ENCODE measurements at regions not wholly inside any gene's neighbourhood (a gene's known extent, or its start where the extent isn't known, plus 50 kb on each side); places are given as distances from the start of the nearest gene placed in this dataset.
A peak's percentile ranks its signal among the peaks of the same experiment; 100 is the strongest.

DNA sequence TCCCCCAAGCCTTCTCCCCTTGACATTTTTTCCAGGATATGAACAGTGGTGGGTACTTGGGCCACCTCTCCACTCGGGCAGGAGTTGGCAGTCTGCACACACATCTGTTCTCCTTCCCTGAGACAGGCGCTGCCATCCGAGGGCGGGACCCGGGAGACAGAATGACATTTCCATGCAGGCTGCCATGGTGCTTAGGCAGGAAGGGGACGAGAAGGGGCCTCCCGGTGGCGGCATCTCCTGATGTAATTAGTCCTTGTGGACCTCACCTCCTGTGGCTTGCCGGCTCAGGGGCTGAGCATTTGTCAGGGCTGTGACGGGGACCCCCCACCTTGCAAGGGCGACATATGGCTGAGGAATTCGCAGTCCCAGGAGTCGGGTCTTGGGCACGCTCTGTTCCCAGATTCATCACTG lies 197.2 kb downstream of the FOXL1 start:
- no peaks in the 10 kb centered on the region for H4K20me1 ChIP-seq (ENCODE audit: insufficient read depth)
- in situ Hi-C loops (cut with MboI) = no loop called here
- no peaks in the 10 kb centered on the region for H3K9me3 ChIP-seq (ENCODE audit: low read depth)
- peak; percentile 18 for DNase-seq
- WGBS, 2 experiments (ENCODE audit: low coverage in 1 of 2, low lambda C conversion rate in 2 of 2, missing lambda C conversion rate in 2 of 2) = 18 to 21% methylated on average over 14 of the region's 14 CpGs
- TF ChIP-seq EZH2 (IDR thresholded peaks at IDR 0.05; ENCODE audit: insufficient read depth, poor library complexity, severe bottlenecking) = no peak
- no peak for TF ChIP-seq EZH2phosphoT487 (IDR thresholded peaks at IDR 0.05; ENCODE audit: insufficient read depth, low read depth)
- no peak overlapping the region for H2AFZ ChIP-seq
- no peaks in the 10 kb centered on the region for H3K36me3 ChIP-seq (ENCODE audit: low read depth)
- H3K27ac ChIP-seq = no peak overlapping the region
- peaks cover 13% of the 10 kb centered on the region; the same call in 1 of the 2 replicates for H3K27me3 ChIP-seq (replicated peaks; ENCODE audit: insufficient read depth)
- peaks cover 18% of the 10 kb centered on the region for H3F3A ChIP-seq (ENCODE audit: insufficient read depth)
- H3K9ac ChIP-seq = no peak overlapping the region
- H3K79me2 ChIP-seq (ENCODE audit: insufficient read depth) = no peaks in the 10 kb centered on the region
- H3K4me2 ChIP-seq (ENCODE audit: unreplicated experiment) = no peak overlapping the region
- H3K9me2 ChIP-seq (ENCODE audit: insufficient read depth) = no peaks in the 10 kb centered on the region
- H3K4me1 ChIP-seq (ENCODE audit: insufficient read depth) = peaks cover 23% of the 10 kb centered on the region
- H3K4me3 ChIP-seq = no peak overlapping the region

DNA sequence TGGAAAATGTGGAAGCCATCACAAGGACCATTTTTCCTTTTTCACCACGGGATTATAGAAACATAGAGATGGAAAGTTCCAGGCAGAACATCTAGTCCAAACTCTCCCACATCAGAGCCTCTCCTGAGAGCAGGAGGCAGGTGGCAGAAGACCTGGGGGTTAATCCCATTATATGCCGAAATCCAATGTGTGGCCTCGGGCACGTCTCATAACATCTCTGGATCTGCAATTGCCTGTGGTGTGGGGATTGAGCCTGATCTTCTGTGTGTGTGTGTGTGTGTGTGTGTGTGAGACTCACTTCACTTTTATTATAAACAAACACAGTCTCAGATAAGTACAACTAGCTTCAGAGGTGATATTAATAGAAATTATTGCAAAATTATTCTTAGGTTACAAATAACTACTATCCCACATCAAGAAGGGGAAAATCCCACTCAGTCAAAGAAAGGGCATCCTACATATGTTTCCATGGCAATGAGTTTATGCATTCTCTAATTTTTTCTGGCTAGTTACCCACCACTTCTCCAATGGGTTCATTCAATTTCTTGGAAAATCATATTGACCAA lies 199.1 kb downstream of the FOXL1 start:
- WGBS, 2 experiments (ENCODE audit: low coverage in 1 of 2, low lambda C conversion rate in 2 of 2, missing lambda C conversion rate in 2 of 2) = 60 to 65% methylated on average over 4 of the region's 4 CpGs

DNA sequence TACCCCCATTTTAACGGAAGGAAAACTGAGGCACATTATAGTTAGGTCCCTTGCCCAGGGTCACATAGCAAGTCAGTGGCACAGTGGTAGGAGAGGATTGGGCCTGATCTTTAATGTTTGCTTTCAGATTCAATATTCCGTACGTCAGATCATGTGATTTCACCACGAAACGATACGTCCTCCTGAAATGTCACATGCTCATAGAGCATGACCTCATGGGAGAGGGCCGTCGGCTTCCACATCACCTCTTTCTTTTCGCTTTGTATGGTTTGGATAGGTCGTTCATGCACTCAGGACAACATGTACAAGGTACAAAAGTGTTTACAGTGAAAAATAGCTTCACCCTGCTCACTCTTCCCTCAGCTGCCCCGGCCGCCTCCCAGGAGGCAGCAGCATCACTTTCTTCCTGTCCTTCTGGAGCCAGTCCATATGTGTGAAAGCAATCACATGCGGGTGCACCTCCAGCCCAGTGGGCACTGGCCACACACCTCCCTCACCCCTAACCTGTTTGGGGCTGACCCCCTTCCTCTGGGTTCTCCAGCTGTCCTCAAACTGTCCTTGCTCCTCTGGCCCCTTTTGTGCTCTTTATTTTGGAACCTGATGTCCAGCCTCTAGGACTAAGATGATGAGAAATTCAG lies 199.9 kb downstream of the FOXL1 start:
- Histone ChIP-seq H3K79me2 (ENCODE audit: insufficient read depth) (no peaks in the 10 kb centered on the region), H4K20me1 (ENCODE audit: insufficient read depth) (no peaks in the 10 kb centered on the region), H3K9me2 (ENCODE audit: insufficient read depth) (no peaks in the 10 kb centered on the region), H3K27ac (no peak overlapping the region), H3F3A (ENCODE audit: insufficient read depth) (peaks cover 7% of the 10 kb centered on the region; the same call in 1 of the 2 replicates), H2AFZ (no peak overlapping the region), H3K4me2 (ENCODE audit: unreplicated experiment) (no peak overlapping the region), H3K9me3 (ENCODE audit: low read depth) (no peaks in the 10 kb centered on the region), H3K27me3 (replicated peaks; ENCODE audit: insufficient read depth) (peaks cover 29% of the 10 kb centered on the region), H3K4me3 (no peak overlapping the region), H3K4me1 (ENCODE audit: insufficient read depth) (peaks cover 4% of the 10 kb centered on the region), H3K9ac (no peak overlapping the region), H3K36me3 (ENCODE audit: low read depth) (no peaks in the 10 kb centered on the region)
- no peak for DNase-seq
- TF ChIP-seq EZH2phosphoT487 (IDR thresholded peaks at IDR 0.05; ENCODE audit: insufficient read depth, low read depth) = no peak
- no peak for TF ChIP-seq EZH2 (IDR thresholded peaks at IDR 0.05; ENCODE audit: insufficient read depth, poor library complexity, severe bottlenecking)
- in situ Hi-C loops (cut with MboI) = no loop called here
- 78 to 84% methylated on average over 12 to 13 of the region's 13 CpGs for WGBS, 2 experiments (ENCODE audit: low coverage in 1 of 2, low lambda C conversion rate in 2 of 2, missing lambda C conversion rate in 2 of 2)

More for the DNA sequence above, 199.1 kb downstream of the FOXL1 start:
- no peaks in the 10 kb centered on the region for H3K79me2 ChIP-seq (ENCODE audit: insufficient read depth)
- TF ChIP-seq EZH2phosphoT487 (IDR thresholded peaks at IDR 0.05; ENCODE audit: insufficient read depth, low read depth) = no peak
- no peak for TF ChIP-seq EZH2 (IDR thresholded peaks at IDR 0.05; ENCODE audit: insufficient read depth, poor library complexity, severe bottlenecking)
- H3K4me1 ChIP-seq (ENCODE audit: insufficient read depth) = peaks cover 12% of the 10 kb centered on the region
- no peaks in the 10 kb centered on the region for H3K36me3 ChIP-seq (ENCODE audit: low read depth)
- H3K27me3 ChIP-seq (replicated peaks; ENCODE audit: insufficient read depth) = peaks cover 28% of the 10 kb centered on the region
- peak; percentile 23 for DNase-seq
- no peak overlapping the region for H3K27ac ChIP-seq
- no peak overlapping the region for H3K4me2 ChIP-seq (ENCODE audit: unreplicated experiment)
- no peak overlapping the region for H3K4me3 ChIP-seq
- no peaks in the 10 kb centered on the region for H3K9me2 ChIP-seq (ENCODE audit: insufficient read depth)
- no peaks in the 10 kb centered on the region for H4K20me1 ChIP-seq (ENCODE audit: insufficient read depth)
- H3K9me3 ChIP-seq (ENCODE audit: low read depth) = no peaks in the 10 kb centered on the region
- in situ Hi-C loops (cut with MboI) = no loop called here
- peaks cover 12% of the 10 kb centered on the region; the same call in 1 of the 2 replicates for H3F3A ChIP-seq (ENCODE audit: insufficient read depth)
- no peak overlapping the region for H3K9ac ChIP-seq
- H2AFZ ChIP-seq = no peak overlapping the region

DNA sequence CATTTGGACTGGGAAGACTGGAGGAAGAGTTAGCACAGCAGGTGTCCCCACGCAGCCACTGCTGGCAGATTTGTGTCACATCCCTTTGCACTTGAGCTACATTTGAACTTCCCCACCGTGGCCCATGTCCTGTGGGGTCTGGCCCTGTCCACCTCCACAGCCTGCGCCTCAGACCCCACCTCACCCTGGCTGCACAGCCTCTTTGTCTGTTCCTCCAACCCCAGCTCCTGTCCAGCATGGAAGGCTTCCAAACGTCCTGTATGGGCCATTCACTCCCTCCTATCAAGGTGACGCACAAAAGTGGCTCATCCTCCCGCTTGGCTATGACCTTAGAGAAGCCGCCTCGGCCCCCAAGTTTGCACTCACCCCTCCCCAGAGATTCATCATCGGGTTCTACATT lies 200.6 kb downstream of the FOXL1 start:
- no peak for TF ChIP-seq EZH2phosphoT487 (IDR thresholded peaks at IDR 0.05; ENCODE audit: insufficient read depth, low read depth)
- no peak for TF ChIP-seq EZH2 (IDR thresholded peaks at IDR 0.05; ENCODE audit: insufficient read depth, poor library complexity, severe bottlenecking)
- H3K79me2 ChIP-seq (ENCODE audit: insufficient read depth) = no peaks in the 10 kb centered on the region
- no peaks in the 10 kb centered on the region for H4K20me1 ChIP-seq (ENCODE audit: insufficient read depth)
- DNase-seq = no peak
- no peak overlapping the region for H3K9ac ChIP-seq
- peaks cover 6% of the 10 kb centered on the region for H3K4me1 ChIP-seq (ENCODE audit: insufficient read depth)
- H2AFZ ChIP-seq = no peak overlapping the region
- no peak overlapping the region for H3K4me3 ChIP-seq
- in situ Hi-C loops (cut with MboI) = no loop called here
- WGBS, 2 experiments (ENCODE audit: low coverage in 1 of 2, low lambda C conversion rate in 2 of 2, missing lambda C conversion rate in 2 of 2) = 83 to 87% methylated on average over 9 of the region's 9 CpGs
- H3K27ac ChIP-seq = no peak overlapping the region
- H3K4me2 ChIP-seq (ENCODE audit: unreplicated experiment) = no peak overlapping the region
- no peaks in the 10 kb centered on the region for H3F3A ChIP-seq (ENCODE audit: insufficient read depth)
- no peaks in the 10 kb centered on the region for H3K9me2 ChIP-seq (ENCODE audit: insufficient read depth)
- H3K36me3 ChIP-seq (ENCODE audit: low read depth) = no peaks in the 10 kb centered on the region
- no peaks in the 10 kb centered on the region for H3K9me3 ChIP-seq (ENCODE audit: low read depth)
- H3K27me3 ChIP-seq (replicated peaks; ENCODE audit: insufficient read depth) = peaks cover 29% of the 10 kb centered on the region

Measured in GM23248 (cell line).